Natural killer cell treated with Interleukin-12 subunit alpha and Interleukin-12 subunit beta and Interleukin-15 and Interleukin-18, amount 100 ng/mL, for 72 hours (primary cell): ENCODE measurements at regions not wholly inside any gene's neighbourhood (a gene's known extent, or its start where the extent isn't known, plus 50 kb on each side); places are given as distances from the start of the nearest gene placed in this dataset.
"Not testable (repeated sequence)": the region's sequence is repeated elsewhere in the genome, so short reads cannot be mapped to it uniquely, and the experiment has no call there.

ENCODE experiments used
- ATAC-seq, 2 donors: fragments of 150-1000 bp; cut with Tn5 transposase in 1 of 2; sonication (Bioruptor Pico), chemical (Tn5 transposase) in 1 of 2; 2 replicates each; pipeline ENCODE4 v1.10.0; 2021
- DNase-seq: peaks from one replicate; pipeline ENCODE4 v3.0.0; 2022; ENCODE audit warnings: low spot score
- H3K27ac Mint-ChIP-seq, 2 donors: 1 replicate in 1 of 2; 2 replicates in 1 of 2; pipeline ENCODE4 v1.8.0; 2022; ENCODE audit warnings: mixed read lengths in 2 of 2, mild to moderate bottlenecking in 1 of 2, moderate library complexity in 1 of 2
- H3K27me3 Mint-ChIP-seq, 2 donors: 1 replicate in 1 of 2; 2 replicates in 1 of 2; pipeline ENCODE4 v1.8.0; 2022; ENCODE audit warnings: mixed read lengths in 2 of 2
- H3K36me3 Mint-ChIP-seq: one replicate; pipeline ENCODE4 v1.8.0; 2022; ENCODE audit warnings: mixed read lengths
- H3K4me1 Mint-ChIP-seq, 2 donors: 1 replicate in 1 of 2; 2 replicates in 1 of 2; pipeline ENCODE4 v1.8.0; 2022; ENCODE audit warnings: low read depth in 2 of 2, mixed read lengths in 2 of 2, mild to moderate bottlenecking in 1 of 2
- H3K4me3 Mint-ChIP-seq: one replicate; pipeline ENCODE4 v1.8.0; 2022; ENCODE audit warnings: mixed read lengths
- H3K9me3 Mint-ChIP-seq: 2 replicates; pipeline ENCODE4 v1.8.0; 2022; ENCODE audit warnings: mixed read lengths

DNA sequence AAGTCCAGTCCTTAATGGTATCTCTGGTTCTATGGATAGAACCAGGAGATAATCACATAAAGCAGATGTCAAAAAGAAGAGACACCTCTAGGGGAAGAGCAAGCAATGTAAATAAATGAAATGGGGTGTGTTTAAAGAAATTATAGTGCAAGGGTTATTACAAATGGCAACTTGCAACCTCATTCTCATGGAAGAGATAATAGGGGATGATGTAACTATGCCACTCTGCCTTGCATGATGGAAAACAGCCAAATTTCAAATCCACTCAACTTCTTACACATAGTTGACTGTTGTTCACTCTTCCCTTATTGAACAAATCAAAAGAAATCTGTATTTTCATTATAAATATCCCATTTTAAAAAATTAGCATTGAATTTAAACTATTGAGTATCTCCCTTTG lies 274.0 kb upstream of the TMPRSS15 start:
- no peak overlapping the region for H3K4me3 Mint-ChIP-seq
- peaks cover 16% of the 10 kb centered on the region for H3K9me3 Mint-ChIP-seq
- H3K27ac Mint-ChIP-seq: no peak overlapping the region
- peaks cover 13% of the 10 kb centered on the region for H3K36me3 Mint-ChIP-seq
- DNase-seq: no peak
- ATAC-seq: no peak
- no peaks in the 10 kb centered on the region for H3K27me3 Mint-ChIP-seq
- H3K4me1 Mint-ChIP-seq: no peaks in the 10 kb centered on the region

DNA sequence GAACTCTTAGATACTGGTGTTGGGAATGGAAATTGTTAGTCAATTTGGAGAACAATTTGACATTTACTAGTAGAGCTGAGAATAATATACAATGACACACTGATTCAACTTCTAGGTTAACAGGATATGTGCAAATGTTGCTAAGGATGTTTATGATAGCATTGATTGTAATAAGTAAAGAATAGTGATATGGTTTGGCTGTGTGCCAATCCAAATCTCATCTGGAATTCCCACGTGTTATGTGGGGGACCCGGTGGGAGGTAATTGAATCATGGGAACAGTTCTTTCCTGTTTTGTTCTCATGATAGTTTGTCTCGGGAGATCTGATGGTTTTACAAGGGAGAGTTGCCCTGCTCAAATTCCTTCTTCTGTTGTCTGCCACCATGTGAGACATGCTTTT lies 302.4 kb upstream of the TMPRSS15 start:
- no peak for DNase-seq
- H3K27ac Mint-ChIP-seq: no peak overlapping the region
- no peaks in the 10 kb centered on the region for H3K36me3 Mint-ChIP-seq
- H3K4me3 Mint-ChIP-seq: no peak overlapping the region
- H3K9me3 Mint-ChIP-seq: peaks cover 18% of the 10 kb centered on the region
- H3K27me3 Mint-ChIP-seq: no peaks in the 10 kb centered on the region
- ATAC-seq: no peak
- H3K4me1 Mint-ChIP-seq: no peaks in the 10 kb centered on the region

DNA sequence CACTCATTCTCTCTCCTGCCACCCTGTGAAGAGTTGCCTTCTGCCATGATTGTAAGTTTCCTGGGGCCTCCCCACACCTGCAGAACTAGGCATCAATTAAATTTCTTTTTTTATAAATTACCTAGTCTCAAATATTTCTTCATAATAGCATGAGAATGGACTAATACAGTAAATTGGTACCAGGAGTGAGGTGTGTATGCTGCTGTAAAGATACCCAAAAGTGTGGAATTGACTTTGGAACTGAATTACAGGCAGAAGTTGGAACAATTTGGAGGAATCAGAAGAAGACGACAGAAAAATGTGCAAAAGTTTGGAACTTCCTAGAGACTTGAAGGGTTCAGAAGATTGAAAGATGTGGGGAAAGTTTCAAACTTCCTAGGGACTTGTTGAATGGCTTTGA lies 308.1 kb upstream of the TMPRSS15 start:
- DNase-seq (no peak), ATAC-seq (no peak)
- peaks cover 17% of the 10 kb centered on the region for H3K9me3 Mint-ChIP-seq
- no peaks in the 10 kb centered on the region for H3K36me3 Mint-ChIP-seq
- no peaks in the 10 kb centered on the region for H3K27me3 Mint-ChIP-seq
- H3K4me1 Mint-ChIP-seq: no peaks in the 10 kb centered on the region
- no peak overlapping the region for H3K27ac Mint-ChIP-seq
- no peak overlapping the region for H3K4me3 Mint-ChIP-seq

DNA sequence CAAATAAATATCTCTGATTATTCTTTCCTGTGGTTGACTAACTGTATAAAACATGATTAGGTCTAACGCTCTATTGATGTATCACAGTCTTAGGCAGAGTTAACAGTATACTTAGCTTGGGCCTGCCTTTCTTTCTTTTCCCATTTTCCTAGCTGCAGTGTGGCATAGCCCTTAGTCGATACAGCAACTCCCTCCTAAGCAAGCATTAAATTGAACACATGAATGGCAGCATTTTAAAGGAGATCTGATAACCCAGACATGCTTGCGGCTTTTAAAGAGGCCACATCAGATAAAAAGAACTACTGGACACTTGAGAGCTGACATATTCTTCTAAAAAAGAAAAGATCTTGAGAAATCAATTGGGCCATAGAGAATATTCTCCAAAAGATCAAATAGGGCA lies 312.0 kb upstream of the TMPRSS15 start:
- DNase-seq (no peak), ATAC-seq (no peak)
- no peak overlapping the region for H3K27ac Mint-ChIP-seq
- no peaks in the 10 kb centered on the region for H3K36me3 Mint-ChIP-seq
- no peaks in the 10 kb centered on the region for H3K27me3 Mint-ChIP-seq
- no peak overlapping the region for H3K4me3 Mint-ChIP-seq
- peaks cover 20% of the 10 kb centered on the region for H3K9me3 Mint-ChIP-seq
- H3K4me1 Mint-ChIP-seq: no peaks in the 10 kb centered on the region

DNA sequence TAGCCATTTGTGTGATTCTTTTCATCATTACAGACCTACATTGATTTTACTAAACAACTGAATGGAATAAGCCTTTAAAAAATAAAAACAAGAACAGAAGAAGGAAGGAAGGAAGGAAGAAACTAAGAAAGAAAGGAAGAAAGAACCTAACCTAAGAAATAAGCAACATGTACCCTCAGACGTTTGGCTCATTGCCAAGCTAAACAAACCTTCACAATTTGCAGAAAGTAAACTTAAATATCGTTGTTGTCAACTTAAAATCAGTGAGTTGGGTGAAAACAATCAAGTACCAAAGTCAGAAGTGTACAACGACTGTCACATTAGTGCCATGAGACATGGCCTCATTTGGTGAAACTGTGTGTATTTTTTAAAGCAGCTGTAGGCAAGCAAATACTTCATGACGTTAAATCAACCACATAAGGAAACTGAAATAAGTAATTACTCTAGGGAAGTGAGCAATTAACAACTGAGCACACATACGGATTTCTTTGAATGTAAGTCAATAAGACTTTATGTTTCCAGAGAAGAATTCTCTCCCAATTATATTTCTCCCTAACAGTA lies 313.1 kb upstream of the TMPRSS15 start:
- Mint-ChIP-seq H3K27me3 (no peaks in the 10 kb centered on the region), H3K27ac (no peak overlapping the region), H3K4me1 (no peaks in the 10 kb centered on the region), H3K9me3 (peaks cover 19% of the 10 kb centered on the region), H3K4me3 (no peak overlapping the region), H3K36me3 (no peaks in the 10 kb centered on the region)
- DNase-seq (no peak), ATAC-seq (no peak)

DNA sequence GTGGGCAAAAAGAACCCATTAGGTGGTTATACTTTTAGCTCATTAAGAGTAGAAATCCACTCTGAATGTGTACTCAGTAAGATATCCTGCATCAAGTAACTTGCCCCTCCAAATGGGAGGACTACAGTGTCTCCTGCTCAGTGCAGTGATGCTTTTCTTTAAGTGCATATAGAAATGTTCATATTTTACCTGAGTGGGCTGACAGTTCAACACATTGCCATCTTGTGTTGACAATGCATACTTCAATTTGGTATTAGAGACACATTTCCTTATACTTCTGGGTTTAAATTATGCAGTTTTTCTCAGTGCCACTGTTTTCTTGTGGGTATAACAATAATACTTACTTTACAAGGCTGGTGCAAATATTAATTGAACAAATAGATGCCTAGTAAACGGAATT lies 318.6 kb upstream of the TMPRSS15 start:
- Mint-ChIP-seq H3K27ac (no peak overlapping the region), H3K4me1 (no peaks in the 10 kb centered on the region), H3K4me3 (no peak overlapping the region)

DNA sequence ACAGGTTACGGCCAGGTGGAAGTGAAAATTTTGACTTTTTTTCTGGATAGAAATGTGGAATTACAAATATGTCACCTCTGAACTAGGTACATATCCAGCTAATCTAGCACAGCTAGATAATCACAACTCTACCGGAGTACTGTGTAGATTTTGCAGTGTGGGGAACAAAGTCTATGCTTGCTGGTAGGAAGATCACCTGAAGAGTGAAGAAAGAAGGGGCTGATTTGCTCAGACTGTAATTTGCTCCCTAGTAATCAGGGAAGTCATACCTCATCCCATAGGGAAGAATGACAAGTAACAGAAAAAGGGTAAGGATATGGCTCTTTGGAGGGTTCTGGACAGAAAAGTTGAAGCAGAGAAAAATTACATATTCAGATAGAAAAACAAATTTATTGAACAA lies 319.6 kb upstream of the TMPRSS15 start:
- H3K36me3 Mint-ChIP-seq: peaks cover 5% of the 10 kb centered on the region
- H3K4me3 Mint-ChIP-seq: no peak overlapping the region
- H3K4me1 Mint-ChIP-seq: no peaks in the 10 kb centered on the region
- peaks cover 13% of the 10 kb centered on the region for H3K9me3 Mint-ChIP-seq
- ATAC-seq: no peak
- DNase-seq: no peak
- no peak overlapping the region for H3K27ac Mint-ChIP-seq
- H3K27me3 Mint-ChIP-seq: no peaks in the 10 kb centered on the region

More for the DNA sequence above, 318.6 kb upstream of the TMPRSS15 start:
- peaks cover 5% of the 10 kb centered on the region for H3K36me3 Mint-ChIP-seq
- H3K9me3 Mint-ChIP-seq: peaks cover 17% of the 10 kb centered on the region
- H3K27me3 Mint-ChIP-seq: no peaks in the 10 kb centered on the region
- no peak for ATAC-seq
- DNase-seq: no peak

DNA sequence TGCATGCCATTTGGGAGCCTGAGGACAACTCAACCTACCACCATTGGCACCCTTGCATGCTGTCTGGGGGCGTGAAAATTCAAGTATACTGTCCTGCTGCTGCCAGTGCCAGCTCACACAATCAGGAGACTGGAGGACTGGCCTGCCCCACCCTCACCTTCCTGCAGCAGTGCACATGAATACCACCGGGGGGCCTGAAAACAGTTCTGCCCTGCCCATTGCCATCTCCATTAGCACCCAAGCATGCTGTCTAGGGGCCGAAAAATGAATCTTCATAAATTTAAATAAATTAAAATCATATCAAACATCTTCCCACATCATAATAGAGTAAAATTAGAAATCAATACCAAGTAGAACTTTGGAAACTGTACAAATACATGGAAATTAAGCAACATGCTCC lies 322.1 kb upstream of the TMPRSS15 start:
- Mint-ChIP-seq H3K36me3 (peaks cover 5% of the 10 kb centered on the region), H3K4me1 (no peaks in the 10 kb centered on the region), H3K4me3 (no peak overlapping the region), H3K9me3 (peaks cover 13% of the 10 kb centered on the region), H3K27ac (no peak overlapping the region), H3K27me3 (no peaks in the 10 kb centered on the region)
- DNase-seq: no peak
- ATAC-seq: no peak

DNA sequence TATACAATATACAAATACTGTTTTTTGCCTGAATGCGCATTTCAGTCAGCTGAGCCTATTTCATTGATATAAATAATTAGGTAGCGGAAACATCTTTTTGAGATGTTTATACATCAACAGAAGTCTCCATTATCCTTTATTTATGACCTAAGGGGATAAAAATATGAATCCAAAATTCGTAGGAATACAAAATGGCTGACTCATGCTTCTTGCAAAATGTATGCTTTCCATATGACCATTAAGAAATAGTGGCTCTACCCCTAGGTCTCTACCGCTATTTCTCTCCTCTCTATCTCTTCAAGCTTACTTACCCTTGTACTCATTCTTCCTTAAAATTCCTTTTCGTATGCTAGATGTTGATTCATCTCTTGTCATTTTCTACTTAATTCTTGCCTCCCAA lies 338.4 kb upstream of the TMPRSS15 start:
- Mint-ChIP-seq H3K4me1 (no peaks in the 10 kb centered on the region), H3K27me3 (no peaks in the 10 kb centered on the region), H3K9me3 (peaks cover 16% of the 10 kb centered on the region), H3K27ac (no peak overlapping the region), H3K36me3 (peaks cover 6% of the 10 kb centered on the region), H3K4me3 (no peak overlapping the region)
- ATAC-seq (no peak), DNase-seq (no peak)

DNA sequence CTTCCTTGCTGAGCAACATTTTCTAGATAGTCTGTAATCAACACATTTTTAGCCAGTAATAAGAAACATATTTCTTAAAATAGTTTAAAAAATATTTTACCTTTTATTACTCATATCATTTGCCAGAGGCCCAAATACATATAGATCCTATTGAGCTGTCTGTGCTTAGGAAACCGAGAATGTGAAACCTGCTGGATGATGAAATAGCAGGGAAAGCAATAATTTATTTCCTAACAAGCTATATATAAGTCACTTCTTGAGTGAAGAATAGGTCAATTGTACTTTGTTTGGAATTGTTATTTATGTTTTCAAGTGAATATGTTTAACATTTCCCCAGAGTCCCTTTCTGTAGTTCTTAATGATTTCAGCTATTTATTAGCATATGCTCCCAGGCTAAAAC lies 339.9 kb upstream of the TMPRSS15 start:
- DNase-seq (no peak), ATAC-seq (no peak)
- Mint-ChIP-seq H3K27ac (no peak overlapping the region), H3K36me3 (peaks cover 6% of the 10 kb centered on the region), H3K4me1 (no peaks in the 10 kb centered on the region), H3K27me3 (no peaks in the 10 kb centered on the region), H3K9me3 (peaks cover 9% of the 10 kb centered on the region), H3K4me3 (no peak overlapping the region)

DNA sequence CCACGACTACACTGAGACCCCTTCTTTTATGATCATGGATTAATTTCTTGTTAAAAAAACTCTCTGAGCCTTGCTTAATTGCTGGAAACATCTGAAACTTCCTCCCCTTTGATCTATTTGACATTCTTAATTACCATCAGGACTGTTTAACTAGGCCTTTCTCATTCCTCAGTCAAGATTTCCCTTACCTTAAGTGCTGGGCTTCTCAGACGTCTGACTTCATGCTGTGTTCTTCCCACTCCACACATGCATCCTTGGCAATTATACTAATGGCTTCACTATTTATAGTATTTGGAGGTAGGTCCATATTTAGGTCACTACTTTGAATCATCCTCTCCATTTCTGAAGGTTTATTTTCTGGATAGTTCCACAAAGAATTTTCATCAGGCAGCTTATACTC lies 341.3 kb upstream of the TMPRSS15 start:
- ATAC-seq (no peak), DNase-seq (no peak)
- Mint-ChIP-seq H3K4me3 (no peak overlapping the region), H3K36me3 (peaks cover 10% of the 10 kb centered on the region), H3K9me3 (peaks cover 12% of the 10 kb centered on the region), H3K27ac (no peak overlapping the region), H3K4me1 (no peaks in the 10 kb centered on the region), H3K27me3 (no peaks in the 10 kb centered on the region)

DNA sequence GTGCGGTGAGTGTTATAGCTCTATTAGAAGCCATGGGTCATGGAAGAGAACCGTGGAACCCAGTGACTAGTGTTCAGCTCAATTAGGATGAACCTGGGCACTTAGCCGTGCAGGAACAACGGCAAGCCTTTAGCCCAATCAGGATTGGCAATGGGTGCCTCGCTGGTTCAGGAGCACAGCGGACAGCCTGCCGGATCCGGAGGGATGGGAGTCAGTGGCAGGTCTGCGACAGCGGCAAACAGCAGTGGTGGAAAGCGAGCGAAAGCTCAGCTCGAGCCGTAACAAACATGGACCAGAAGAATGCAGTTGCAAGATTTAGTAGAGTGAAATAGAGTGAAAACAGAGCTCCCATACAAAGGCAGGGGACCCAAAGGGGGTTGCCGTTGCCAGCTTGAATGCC lies 349.3 kb upstream of the TMPRSS15 start:
- not testable (repeated sequence) for DNase-seq, H3K36me3 Mint-ChIP-seq, H3K4me1 Mint-ChIP-seq, ATAC-seq, H3K27ac Mint-ChIP-seq, H3K4me3 Mint-ChIP-seq, H3K27me3 Mint-ChIP-seq
- peaks cover 11% of the 10 kb centered on the region for H3K9me3 Mint-ChIP-seq

DNA sequence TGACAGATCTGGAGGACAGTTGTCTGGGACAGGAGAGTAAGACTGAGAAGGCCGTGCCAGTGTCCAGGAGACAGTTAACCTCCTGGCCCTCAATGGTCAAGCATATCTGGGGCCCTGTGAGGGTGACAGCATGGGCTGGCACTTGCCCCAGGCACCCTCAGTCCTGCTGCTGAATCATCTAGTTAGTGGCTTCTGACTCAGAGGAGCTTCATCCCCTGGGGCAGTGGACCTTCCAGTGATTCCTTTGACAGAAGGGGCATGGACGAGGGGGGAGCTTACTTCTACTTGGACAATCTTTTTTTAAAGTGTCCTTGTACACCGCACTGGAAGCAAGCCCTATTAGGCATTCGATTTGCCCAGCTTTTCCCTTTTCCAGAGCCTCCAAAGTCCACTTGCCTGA lies 352.7 kb upstream of the TMPRSS15 start:
- not testable (repeated sequence) for H3K4me1 Mint-ChIP-seq, H3K36me3 Mint-ChIP-seq, H3K27ac Mint-ChIP-seq, DNase-seq, H3K27me3 Mint-ChIP-seq, ATAC-seq, H3K4me3 Mint-ChIP-seq
- H3K9me3 Mint-ChIP-seq: peaks cover 11% of the 10 kb centered on the region

DNA sequence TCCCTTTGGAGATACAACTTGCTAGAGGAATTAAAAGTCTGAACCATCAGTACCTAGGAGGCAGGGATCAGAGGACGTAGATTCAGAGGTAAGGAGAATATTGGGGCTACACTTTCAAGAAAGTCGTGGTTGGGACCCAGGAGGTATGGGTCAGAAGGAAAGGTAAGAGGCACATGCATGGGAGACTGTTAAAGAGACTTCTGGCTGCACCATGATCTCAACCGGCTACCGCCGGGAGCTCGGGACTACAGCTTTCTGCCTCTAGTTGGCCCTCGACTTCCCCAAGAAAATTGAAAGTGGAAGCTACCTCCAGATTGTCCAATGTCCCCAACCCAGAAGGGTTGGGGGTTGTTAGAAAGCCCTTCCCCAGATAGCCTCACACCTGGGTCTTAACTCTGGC lies 355.7 kb upstream of the TMPRSS15 start:
- H3K4me3 Mint-ChIP-seq: no peak overlapping the region
- H3K27ac Mint-ChIP-seq: no peak overlapping the region
- no peaks in the 10 kb centered on the region for H3K27me3 Mint-ChIP-seq
- H3K4me1 Mint-ChIP-seq: no peaks in the 10 kb centered on the region
- H3K9me3 Mint-ChIP-seq: peaks cover 16% of the 10 kb centered on the region
- DNase-seq (no peak), ATAC-seq (no peak)
- H3K36me3 Mint-ChIP-seq: peaks cover 6% of the 10 kb centered on the region

DNA sequence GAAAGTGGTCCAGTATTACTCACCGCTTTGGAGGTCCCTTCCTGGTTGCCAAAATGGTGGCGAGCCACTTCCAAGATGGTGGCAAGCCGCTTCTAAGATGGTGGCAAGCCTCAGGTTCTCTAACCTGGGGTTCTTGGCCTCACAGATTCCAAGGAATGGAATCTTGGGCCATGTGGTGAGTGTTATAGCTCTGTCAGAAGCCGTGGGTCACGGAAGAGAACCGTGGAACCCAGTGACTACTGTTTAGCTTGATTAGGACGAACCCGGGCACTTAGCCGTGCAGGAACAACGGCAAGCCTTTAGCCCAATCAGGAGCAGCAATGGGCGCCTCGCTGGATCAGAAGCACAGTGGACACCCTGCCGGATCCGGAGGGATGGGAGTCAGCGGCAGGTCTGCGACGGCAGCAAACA lies 356.2 kb upstream of the TMPRSS15 start:
- ATAC-seq (no peak), DNase-seq (no peak)
- no peak overlapping the region for H3K4me3 Mint-ChIP-seq
- no peaks in the 10 kb centered on the region for H3K4me1 Mint-ChIP-seq
- no peak overlapping the region for H3K27ac Mint-ChIP-seq
- H3K27me3 Mint-ChIP-seq: no peaks in the 10 kb centered on the region
- peaks cover 14% of the 10 kb centered on the region for H3K9me3 Mint-ChIP-seq
- peaks cover 6% of the 10 kb centered on the region for H3K36me3 Mint-ChIP-seq
